Astrocyte of the spinal cord (primary cell): ENCODE measurements at regions not wholly inside any gene's neighbourhood (a gene's known extent, or its start where the extent isn't known, plus 50 kb on each side); places are given as distances from the start of the nearest gene placed in this dataset.

Experiments used
- DNase-seq: peaks from one replicate; pipeline ENCODE4 v3.0.0; 2011; ENCODE audit warnings: low read depth, low spot score
- H3K4me3 ChIP-seq: 2 replicates; pipeline ENCODE4 v1.5.1; 2011; ENCODE audit warnings: low read depth, mild to moderate bottlenecking, low read length, moderate library complexity
- CTCF ChIP-seq: IDR thresholded peaks from 2 replicates; pipeline ENCODE4 v1.5.1; 2012; ENCODE audit warnings: low read depth, mild to moderate bottlenecking, low read length, inconsistent platforms
- in situ Hi-C: cut with HindIII; loops from 2 replicates; pipeline ENCODE4 v1.10.0; 2017; ENCODE audit warnings: low sequenced_read_pairs

GRCh38 chr12:68491204-68491960 lies 119.3 kb upstream of the RAP1B start:
- no peak for DNase-seq
- no peak overlapping the region for H3K4me3 ChIP-seq
- in situ Hi-C loops = no loop called here
- no peak for TF ChIP-seq CTCF

GRCh38 chr12:68495336-68496070 lies 115.2 kb upstream of the RAP1B start:
- in situ Hi-C loops = no loop called here
- H3K4me3 ChIP-seq = no peak overlapping the region
- DNase-seq = peak; percentile 58
- TF ChIP-seq CTCF = no peak

- no peak for DNase-seq
- in situ Hi-C loops = no loop called here
- H3K4me3 ChIP-seq = no peak overlapping the region
- TF ChIP-seq CTCF = no peak
Measured at GRCh38 chr12:68497107-68497506, 113.6 kb upstream of the RAP1B start.

- peak; percentile 96 for DNase-seq
- no peak for TF ChIP-seq CTCF
- no peak overlapping the region for H3K4me3 ChIP-seq
- in situ Hi-C loops = no loop called here
Measured at GRCh38 chr12:68497702-68498101, 113.0 kb upstream of the RAP1B start.

- in situ Hi-C loops = no loop called here
- no peak overlapping the region for H3K4me3 ChIP-seq
- DNase-seq = no peak
- TF ChIP-seq CTCF = no peak
Measured at GRCh38 chr12:68498736-68499135, 112.0 kb upstream of the RAP1B start.

GRCh38 chr12:68499616-68500015 lies 111.1 kb upstream of the RAP1B start:
- no peak for TF ChIP-seq CTCF
- no peak for DNase-seq
- in situ Hi-C loops = no loop called here
- H3K4me3 ChIP-seq = no peak overlapping the region
